H9 (cell line): ENCODE measurements at regions not wholly inside any gene's neighbourhood (a gene's known extent, or its start where the extent isn't known, plus 50 kb on each side); places are given as distances from the start of the nearest gene placed in this dataset.

Experiments
- DNase-seq: peaks from one replicate; pipeline ENCODE4 v3.0.0-alpha.2; 2017
- H2AFZ ChIP-seq: one replicate; pipeline ENCODE4 v1.6.1; 2013; ENCODE audit warnings: mild to moderate bottlenecking, low read length, control low read depth, moderate library complexity
- H2AK5ac ChIP-seq: 2 replicates; pipeline ENCODE4 v1.6.1; 2013; ENCODE audit warnings: low read length, control low read depth, mixed read lengths; ENCODE audit not compliant: insufficient read length
- H2BK120ac ChIP-seq: one replicate; pipeline ENCODE4 v1.6.1; 2013; ENCODE audit warnings: low read depth, mild to moderate bottlenecking, low read length, control low read depth, inconsistent platforms; ENCODE audit not compliant: poor library complexity, severe bottlenecking
- H2BK12ac ChIP-seq: 2 replicates; pipeline ENCODE4 v1.6.1; 2013; ENCODE audit warnings: low read length, control low read depth, mixed read lengths, low read depth; ENCODE audit not compliant: insufficient read length
- H2BK15ac ChIP-seq: 2 replicates; pipeline ENCODE4 v1.6.1; 2013; ENCODE audit warnings: low read depth, low read length, control low read depth
- H2BK20ac ChIP-seq: one replicate; pipeline ENCODE4 v1.6.1; 2013; ENCODE audit warnings: low read depth, mild to moderate bottlenecking, low read length, control low read depth, inconsistent platforms; ENCODE audit not compliant: poor library complexity, severe bottlenecking
- H2BK5ac ChIP-seq: 2 replicates; pipeline ENCODE4 v1.6.1; 2013; ENCODE audit warnings: low read length, control low read depth, mixed read lengths; ENCODE audit not compliant: insufficient read length
- H3K14ac ChIP-seq: 2 replicates; pipeline ENCODE4 v1.6.1; 2013; ENCODE audit warnings: low read length, control low read depth; ENCODE audit not compliant: insufficient read depth
- H3K18ac ChIP-seq: 2 replicates; pipeline ENCODE4 v1.6.1; 2013; ENCODE audit warnings: low read depth, mild to moderate bottlenecking, mixed read lengths, low read length, control low read depth; ENCODE audit not compliant: insufficient read length
- H3K23ac ChIP-seq: 2 replicates; pipeline ENCODE4 v1.6.1; 2013; ENCODE audit warnings: low read length, control low read depth, mixed read lengths, low read depth; ENCODE audit not compliant: insufficient read length
- H3K23me2 ChIP-seq: 2 replicates; pipeline ENCODE4 v1.6.1; 2013; ENCODE audit warnings: low read depth, mild to moderate bottlenecking, mixed read lengths, low read length, control low read depth; ENCODE audit not compliant: insufficient read length, poor library complexity, severe bottlenecking
- H3K27ac ChIP-seq: 2 replicates; pipeline ENCODE4 v1.5.1; 2013; ENCODE audit warnings: low read length, control low read depth, mixed read lengths, low read depth; ENCODE audit not compliant: insufficient read length
- H3K27me3 ChIP-seq: 2 replicates; pipeline ENCODE4 v1.6.1; 2013; ENCODE audit warnings: low read length, control low read depth, inconsistent platforms; ENCODE audit not compliant: insufficient read depth
- H3K4ac ChIP-seq: 2 replicates; pipeline ENCODE4 v1.6.1; 2013; ENCODE audit warnings: low read depth, mild to moderate bottlenecking, control low read depth, inconsistent platforms, low read length, moderate library complexity
- H3K4me1 ChIP-seq: 2 replicates; pipeline ENCODE4 v1.6.1; 2013; ENCODE audit warnings: low read length, control low read depth, inconsistent platforms; ENCODE audit not compliant: insufficient read depth
- H3K4me2 ChIP-seq: 2 replicates; pipeline ENCODE4 v1.6.1; 2013; ENCODE audit warnings: low read length, control low read depth, mixed read lengths; ENCODE audit not compliant: insufficient read length, insufficient read depth
- H3K56ac ChIP-seq: 2 replicates; pipeline ENCODE4 v1.6.1; 2013; ENCODE audit warnings: low read depth, mild to moderate bottlenecking, mixed read lengths, low read length, control low read depth; ENCODE audit not compliant: insufficient read length
- H3K79me1 ChIP-seq: 2 replicates; pipeline ENCODE4 v1.6.1; 2013; ENCODE audit warnings: low read depth, mild to moderate bottlenecking, moderate library complexity, low read length, control low read depth, inconsistent platforms; ENCODE audit not compliant: insufficient read depth, poor library complexity, severe bottlenecking
- H3K79me2 ChIP-seq: 2 replicates; pipeline ENCODE4 v1.6.1; 2013; ENCODE audit warnings: low read length, control low read depth, inconsistent platforms; ENCODE audit not compliant: insufficient read depth
- H3K9ac ChIP-seq: 2 replicates; pipeline ENCODE4 v1.6.1; 2013; ENCODE audit warnings: low read length, control low read depth, mixed read lengths; ENCODE audit not compliant: insufficient read length; ENCODE audit errors: extremely low read depth
- H3K9me3 ChIP-seq: one replicate; pipeline ENCODE4 v1.6.1; 2013; ENCODE audit warnings: low read depth, low read length, inconsistent platforms; ENCODE audit not compliant: control insufficient read depth
- H3T11ph ChIP-seq: one replicate; pipeline ENCODE4 v1.6.1; 2013; ENCODE audit warnings: mild to moderate bottlenecking, low read length, control low read depth, inconsistent platforms
- H4K20me1 ChIP-seq: one replicate; pipeline ENCODE4 v1.6.1; 2013; ENCODE audit not compliant: control insufficient read depth, insufficient read length, insufficient read depth
- H4K5ac ChIP-seq: 2 replicates; pipeline ENCODE4 v1.6.1; 2013; ENCODE audit warnings: low read depth, mild to moderate bottlenecking, mixed read lengths, low read length, control low read depth; ENCODE audit not compliant: insufficient read length
- H4K8ac ChIP-seq: replicated peaks from 2 replicates; pipeline ENCODE4 v1.6.1; 2013; ENCODE audit warnings: low read length, control low read depth, mixed read lengths, low read depth; ENCODE audit not compliant: insufficient read length
- H4K91ac ChIP-seq: 2 replicates; pipeline ENCODE4 v1.6.1; 2013; ENCODE audit warnings: low read depth, mild to moderate bottlenecking, moderate library complexity, mixed read lengths, low read length, control low read depth; ENCODE audit not compliant: insufficient read length
- H3K27ac Mint-ChIP-seq, 3 experiments: 2 replicates in 2 of 3; 3 replicates in 1 of 3; pipeline ENCODE4 v1.8.0; 2020 to 2021; ENCODE audit warnings: mixed read lengths in 3 of 3, mild to moderate bottlenecking in 1 of 3, moderate library complexity in 1 of 3
- H3K27me3 Mint-ChIP-seq: 2 replicates; pipeline ENCODE4 v1.8.0; 2021; ENCODE audit warnings: low read depth, mild to moderate bottlenecking, moderate library complexity, mixed read lengths
- H3K36me3 Mint-ChIP-seq, 3 experiments: 2 replicates in 2 of 3; 3 replicates in 1 of 3; pipeline ENCODE4 v1.8.0; 2020 to 2021; ENCODE audit warnings: low read depth in 3 of 3, mixed read lengths in 3 of 3; ENCODE audit not compliant: insufficient read depth in 1 of 3
- H3K4me1 Mint-ChIP-seq, 2 experiments: 2 replicates each; pipeline ENCODE4 v1.8.0; 2020; ENCODE audit warnings: mixed read lengths in 2 of 2
- H3K4me3 Mint-ChIP-seq, 2 experiments: 2 replicates in 1 of 2; 3 replicates in 1 of 2; pipeline ENCODE4 v1.8.0; 2020 to 2021; ENCODE audit warnings: mild to moderate bottlenecking in 2 of 2, mixed read lengths in 2 of 2, moderate library complexity in 1 of 2
- H3K9me3 Mint-ChIP-seq, 2 experiments: 2 replicates in 1 of 2; 3 replicates in 1 of 2; pipeline ENCODE4 v1.8.0; 2020; ENCODE audit warnings: mild to moderate bottlenecking in 2 of 2, mixed read lengths in 2 of 2, moderate library complexity in 1 of 2
- CTCF ChIP-seq: fragments of 200-600 bp; sonication (generic); conservative IDR thresholded peaks from 3 replicates; pipeline ENCODE4 v1.8.0; 2021; ENCODE audit warnings: antibody characterized with exemption, mild to moderate bottlenecking
- WGBS: extraction: QIAGEN DNeasy Blood & Tissue Kit; methylation state at CpG from one replicate; pipeline ENCODE4 v1.1.7; 2013; ENCODE audit warnings: missing lambda C conversion rate, low lambda C conversion rate, mixed read lengths; ENCODE audit not compliant: insufficient read length; ENCODE audit errors: extremely low coverage; 5-methylcytosine and 5-hydroxymethylcytosine counted together

DNA sequence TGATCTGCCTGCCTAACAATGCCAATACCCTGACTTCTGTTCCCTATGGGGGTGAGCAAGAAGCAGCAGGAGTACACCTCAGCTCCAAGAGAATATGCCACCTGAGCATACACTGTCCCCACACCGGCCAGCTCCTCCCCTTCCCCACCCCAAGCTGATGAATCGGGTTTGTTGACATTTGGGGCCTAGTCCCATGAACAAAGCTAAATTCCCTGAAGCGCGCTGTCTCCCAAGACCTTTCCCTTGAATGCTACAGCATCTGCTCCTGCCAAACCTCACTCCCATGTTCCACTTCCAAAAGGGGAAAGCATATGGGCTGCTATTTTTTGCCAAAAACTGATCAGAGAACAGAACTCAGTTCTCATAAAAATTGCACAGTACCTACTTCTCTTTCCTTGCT lies 220.4 kb upstream of the CAMK1G start:
- peak; percentile 41 for DNase-seq
- Histone ChIP-seq H3K18ac (no peak overlapping the region), H2BK120ac (no peak overlapping the region), H3K14ac (no peak overlapping the region), H3K27ac (no peak overlapping the region), H3K56ac (no peak overlapping the region), H4K5ac (no peak overlapping the region), H3K9ac (no peak overlapping the region), H2BK12ac (no peak overlapping the region), H2AK5ac (no peak overlapping the region), H3K4ac (no peak overlapping the region), H3K23me2 (no peaks in the 10 kb centered on the region), H4K20me1 (no peaks in the 10 kb centered on the region), H3T11ph (no peak overlapping the region), H3K79me2 (no peaks in the 10 kb centered on the region), H3K23ac (no peak overlapping the region), H2BK20ac (no peak overlapping the region), H3K4me2 (no peak overlapping the region), H3K9me3 (no peaks in the 10 kb centered on the region), H2AFZ (no peak overlapping the region), H3K79me1 (no peaks in the 10 kb centered on the region), H4K8ac (no peak overlapping the region), H2BK5ac (no peak overlapping the region), H3K27me3 (no peaks in the 10 kb centered on the region), H3K4me1 (peaks cover 10% of the 10 kb centered on the region), H4K91ac (no peak overlapping the region), H2BK15ac (no peak overlapping the region)
- no peaks in the 10 kb centered on the region; the same call in 1 of the 2 replicates for H3K27me3 Mint-ChIP-seq
- peaks cover 13 to 24% of the 10 kb centered on the region in 2 experiments for H3K4me1 Mint-ChIP-seq
- H3K27ac Mint-ChIP-seq, result peak overlapping the region in 1 of 3 experiments; percentile 51; a peak in 3 of 7 replicates
- no peak overlapping the region for H3K4me3 Mint-ChIP-seq
- H3K9me3 Mint-ChIP-seq, result no peaks in the 10 kb centered on the region; a peak in 2 of 5 replicates
- H3K36me3 Mint-ChIP-seq, result peaks cover 0 to 6% (median 2%) of the 10 kb centered on the region in 3 experiments; a peak in 1 of 7 replicates
- WGBS, result no CpG with 5 or more reads among the region's 4 CpGs
- no peak for TF ChIP-seq CTCF
